T-helper 1 cell treated with Interleukin-12 subunit alpha and Interleukin-12 subunit beta and Interleukin-4 antibody, amounts not matched to agents 30 ng/mL and 1 ng/mL, for 36 hours (primary cell): ENCODE measurements at regions not wholly inside any gene's neighbourhood (a gene's known extent, or its start where the extent isn't known, plus 50 kb on each side); places are given as distances from the start of the nearest gene placed in this dataset.
"Not testable (repeated sequence)": the region's sequence is repeated elsewhere in the genome, so short reads cannot be mapped to it uniquely, and the experiment has no call there.

Experiments used
- intact Hi-C: fragments of 100-400 bp; cut with micrococcal nuclease; formaldehyde crosslinking; loops from one replicate; pipeline ENCODE4 v1.15.1; 2024

- intact Hi-C loops, result no loop called here
These were observed 1071.3 kb downstream of the NXPH1 start for GRCh38 chr7:9504678-9505077.

- intact Hi-C loops, result no loop called here
These were observed 1072.1 kb downstream of the NXPH1 start for GRCh38 chr7:9505516-9505915.

- intact Hi-C loops, result no loop called here
These were observed 1073.9 kb downstream of the NXPH1 start for GRCh38 chr7:9507290-9507689.

- intact Hi-C loops, result no loop called here
These were observed 1083.3 kb downstream of the NXPH1 start for GRCh38 chr7:9516662-9517061.

- intact Hi-C loops, result no loop called here
These were observed 1090.2 kb downstream of the NXPH1 start for GRCh38 chr7:9523579-9523978.

- intact Hi-C loops, result not testable (repeated sequence)
These were observed 1119.0 kb downstream of the NXPH1 start for GRCh38 chr7:9552431-9552830.

GRCh38 chr7:9557853-9558252, 1124.4 kb downstream of the NXPH1 start:
- intact Hi-C loops, result no loop called here

GRCh38 chr7:9575716-9576115, 1142.3 kb downstream of the NXPH1 start:
- intact Hi-C loops, result no loop called here

- intact Hi-C loops, result no loop called here
These were observed 1149.4 kb downstream of the NXPH1 start for GRCh38 chr7:9582824-9583223.

GRCh38 chr7:9598411-9598810, 1165.0 kb downstream of the NXPH1 start:
- intact Hi-C loops, result no loop called here

- intact Hi-C loops, result no loop called here
These were observed 1167.6 kb downstream of the NXPH1 start for GRCh38 chr7:9600974-9601373.

GRCh38 chr7:9603291-9603690, 1169.9 kb downstream of the NXPH1 start:
- intact Hi-C loops, result no loop called here

GRCh38 chr7:9608560-9608959, 1175.2 kb downstream of the NXPH1 start:
- intact Hi-C loops, result no loop called here

GRCh38 chr7:9620899-9621298, 1187.5 kb downstream of the NXPH1 start:
- intact Hi-C loops, result not testable (repeated sequence)

GRCh38 chr7:9621306-9621902, 1188.0 kb downstream of the NXPH1 start:
- intact Hi-C loops, result not testable (repeated sequence)

- intact Hi-C loops, result no loop called here
These were observed 1188.5 kb downstream of the NXPH1 start for GRCh38 chr7:9621927-9622326.

GRCh38 chr7:9625953-9626352, 1192.5 kb downstream of the NXPH1 start:
- intact Hi-C loops, result no loop called here

- intact Hi-C loops, result no loop called here
These were observed 1212.3 kb downstream of the NXPH1 start for GRCh38 chr7:9645756-9646155.

GRCh38 chr7:9657257-9657656, 1223.8 kb downstream of the NXPH1 start:
- intact Hi-C loops, result no loop called here

- intact Hi-C loops, result no loop called here
These were observed 1238.8 kb downstream of the NXPH1 start for GRCh38 chr7:9671979-9672917.

- intact Hi-C loops, result no loop called here
These were observed 1247.3 kb downstream of the NXPH1 start for GRCh38 chr7:9680713-9681112.

GRCh38 chr7:9681284-9681683, 1247.9 kb downstream of the NXPH1 start:
- intact Hi-C loops, result no loop called here

- intact Hi-C loops, result no loop called here
These were observed 1257.9 kb downstream of the NXPH1 start for GRCh38 chr7:9691286-9691685.
